GM18520 (cell line): ENCODE measurements at regions not wholly inside any gene's neighbourhood (a gene's known extent, or its start where the extent isn't known, plus 50 kb on each side); places are given as distances from the start of the nearest gene placed in this dataset.

Experiments used
- ATAC-seq: cut with Tn5 transposase; IDR thresholded peaks from one replicate; pipeline ENCODE4 v1.9.1; 2021; ENCODE audit not compliant: unreplicated experiment

GRCh38 chr2:76330865-76331264 lies 620.1 kb upstream of the GCFC2 start:
- ATAC-seq = no peak

- no peak for ATAC-seq
Observed at GRCh38 chr2:76326636-76327035, 615.9 kb upstream of the GCFC2 start.

GRCh38 chr2:76323381-76323780 lies 612.7 kb upstream of the GCFC2 start:
- ATAC-seq = no peak

GRCh38 chr2:76320716-76321115 lies 610.0 kb upstream of the GCFC2 start:
- ATAC-seq = no peak

- no peak for ATAC-seq
Observed at GRCh38 chr2:76318848-76319360, 608.2 kb upstream of the GCFC2 start.

- no peak for ATAC-seq
Observed at GRCh38 chr2:76316691-76317090, 606.0 kb upstream of the GCFC2 start.

GRCh38 chr2:76314271-76315020 lies 603.7 kb upstream of the GCFC2 start:
- ATAC-seq = no peak

GRCh38 chr2:76312236-76312635 lies 601.5 kb upstream of the GCFC2 start:
- ATAC-seq = no peak

GRCh38 chr2:76311728-76312127 lies 601.0 kb upstream of the GCFC2 start:
- ATAC-seq = no peak

GRCh38 chr2:76310894-76311633 lies 600.3 kb upstream of the GCFC2 start:
- no peak for ATAC-seq

- ATAC-seq = no peak
Observed at GRCh38 chr2:76307495-76307894, 596.8 kb upstream of the GCFC2 start.

GRCh38 chr2:76298041-76298440 lies 587.3 kb upstream of the GCFC2 start:
- ATAC-seq = no peak

GRCh38 chr2:76296438-76296837 lies 585.7 kb upstream of the GCFC2 start:
- ATAC-seq = no peak

GRCh38 chr2:76295762-76296161 lies 585.0 kb upstream of the GCFC2 start:
- ATAC-seq = no peak

GRCh38 chr2:76288598-76288997 lies 577.9 kb upstream of the GCFC2 start:
- no peak for ATAC-seq

- no peak for ATAC-seq
Observed at GRCh38 chr2:76288146-76288545, 577.4 kb upstream of the GCFC2 start.

- ATAC-seq = no peak
Observed at GRCh38 chr2:76283350-76283749, 572.6 kb upstream of the GCFC2 start.

- ATAC-seq = no peak
Observed at GRCh38 chr2:76281156-76281841, 570.6 kb upstream of the GCFC2 start.

GRCh38 chr2:76280686-76281085 lies 570.0 kb upstream of the GCFC2 start:
- ATAC-seq = no peak

- no peak for ATAC-seq
Observed at GRCh38 chr2:76279142-76279541, 568.4 kb upstream of the GCFC2 start.

- ATAC-seq = no peak
Observed at GRCh38 chr2:76275788-76276187, 565.1 kb upstream of the GCFC2 start.

GRCh38 chr2:76274676-76275075 lies 564.0 kb upstream of the GCFC2 start:
- ATAC-seq = no peak
